GM19324 (cell line): ENCODE measurements at regions not wholly inside any gene's neighbourhood (a gene's known extent, or its start where the extent isn't known, plus 50 kb on each side); places are given as distances from the start of the nearest gene placed in this dataset.

Source experiments
- ATAC-seq: cut with Tn5 transposase; IDR thresholded peaks from one replicate; pipeline ENCODE4 v1.9.1; 2021; ENCODE audit warnings: mild to moderate bottlenecking, moderate library complexity; ENCODE audit not compliant: unreplicated experiment, low FRiP score

DNA sequence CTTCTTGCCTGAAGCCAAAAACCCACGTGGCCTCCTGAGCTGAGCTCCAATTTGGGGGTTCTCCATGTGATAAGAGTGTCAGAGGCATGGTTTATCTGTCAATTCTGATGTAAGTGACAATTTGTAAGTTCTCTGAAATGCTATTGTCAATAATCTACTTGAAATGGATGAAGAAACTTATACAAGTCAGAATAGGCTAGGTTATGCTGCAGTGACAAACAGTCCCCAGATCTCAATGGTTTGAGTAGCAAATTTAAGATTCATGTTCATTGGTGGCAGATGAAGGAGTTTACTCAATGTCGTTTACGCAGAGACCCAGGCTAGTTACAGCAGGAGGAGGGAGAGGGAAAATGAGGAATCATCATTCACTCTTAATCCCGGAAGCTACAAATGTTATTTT is 352.4 kb downstream of the KIF16B start:
- ATAC-seq = no peak

- no peak for ATAC-seq
Observed at GRCh38 chr20:16219182-16219581, 354.1 kb downstream of the KIF16B start.

DNA sequence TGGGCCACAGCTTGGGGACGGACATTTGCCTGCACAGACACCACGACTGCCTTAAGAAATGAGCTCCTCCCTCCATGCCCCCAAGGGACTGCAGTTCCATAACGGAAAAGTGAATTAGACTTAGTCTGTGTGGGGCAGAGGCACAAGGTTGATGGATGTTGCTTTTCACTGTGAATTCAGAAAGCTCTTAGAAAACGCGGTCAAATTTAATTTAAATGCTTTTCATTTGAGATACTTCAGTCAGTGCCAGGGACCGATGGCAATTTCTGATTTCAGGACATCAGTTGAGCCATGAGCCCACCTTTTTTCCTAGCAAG is 356.4 kb downstream of the KIF16B start:
- no peak for ATAC-seq

DNA sequence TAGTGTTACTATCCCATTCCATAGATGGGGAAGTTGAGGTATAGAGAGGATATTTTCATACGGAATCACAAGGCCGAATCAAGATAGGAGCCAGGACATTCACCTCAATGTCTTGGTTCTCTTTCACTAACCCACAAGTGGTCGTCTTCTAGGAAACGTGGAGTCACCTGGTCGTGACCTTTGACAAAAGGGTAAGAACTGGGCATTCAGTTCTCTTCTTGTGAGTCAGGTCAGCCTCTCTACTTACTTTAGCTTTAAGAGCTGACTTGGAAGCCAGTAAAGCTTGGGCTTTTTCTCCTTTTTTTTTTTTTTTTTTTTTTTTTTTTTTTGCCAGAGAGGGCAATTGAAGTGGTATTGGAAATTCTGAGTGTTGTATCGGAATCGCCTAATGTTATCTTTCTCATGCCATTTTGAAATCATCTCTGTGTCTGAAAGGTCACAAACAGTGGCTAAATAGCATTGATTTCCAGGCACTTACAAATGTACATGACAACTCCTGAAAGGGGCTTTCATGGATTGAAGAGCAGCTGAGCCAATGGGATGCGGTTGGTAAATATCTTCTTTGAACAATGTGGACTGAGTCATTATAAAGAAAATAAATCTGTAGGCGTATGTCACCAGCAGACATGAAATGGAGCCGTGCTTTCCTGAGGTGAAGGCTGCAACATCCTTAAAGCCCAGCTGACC is 356.9 kb downstream of the KIF16B start:
- no peak for ATAC-seq

GRCh38 chr20:16215041-16215440 is 358.2 kb downstream of the KIF16B start:
- ATAC-seq = no peak

DNA sequence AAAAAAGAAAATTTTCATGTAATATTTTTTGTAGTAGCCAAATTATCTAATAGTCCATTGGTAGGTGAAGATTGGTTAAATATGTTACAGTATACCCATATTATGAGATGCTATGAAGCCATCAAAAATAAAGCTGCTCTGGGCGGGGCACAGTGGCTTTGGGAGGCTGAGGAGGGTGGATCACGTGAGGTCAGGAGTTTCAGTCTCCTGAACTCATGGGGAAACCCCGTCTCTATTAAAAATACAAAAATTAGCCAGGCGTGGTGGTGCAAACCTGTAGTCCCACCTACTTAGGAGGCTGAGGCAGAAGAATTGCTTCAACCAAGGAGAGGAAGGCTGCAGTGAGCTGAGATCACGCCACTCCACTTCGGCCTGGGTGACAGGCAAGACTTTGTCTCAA is 360.5 kb downstream of the KIF16B start:
- no peak for ATAC-seq

DNA sequence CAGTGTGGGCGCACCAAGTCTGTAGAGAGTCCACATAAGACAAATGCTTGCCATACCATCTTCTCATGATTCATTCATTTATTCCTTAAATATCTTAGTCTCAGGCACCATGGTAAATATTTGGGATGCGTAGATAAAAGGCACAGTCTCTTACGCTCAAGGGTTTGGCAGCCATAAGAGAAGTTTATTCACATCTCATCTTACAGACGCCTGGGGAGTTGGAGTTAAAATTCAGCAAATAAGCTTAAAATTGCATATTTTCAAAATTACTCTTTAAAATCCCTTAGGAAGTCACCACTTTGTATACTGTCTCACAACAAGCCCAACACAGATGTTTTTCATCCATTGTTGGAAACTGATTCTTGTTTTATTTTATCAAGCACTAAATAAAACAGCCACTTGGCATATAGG is 363.3 kb downstream of the KIF16B start:
- no peak for ATAC-seq

- no peak for ATAC-seq
Observed at GRCh38 chr20:16209357-16209756, 363.9 kb downstream of the KIF16B start.

- ATAC-seq = no peak
Observed at GRCh38 chr20:16208443-16208842, 364.8 kb downstream of the KIF16B start.

DNA sequence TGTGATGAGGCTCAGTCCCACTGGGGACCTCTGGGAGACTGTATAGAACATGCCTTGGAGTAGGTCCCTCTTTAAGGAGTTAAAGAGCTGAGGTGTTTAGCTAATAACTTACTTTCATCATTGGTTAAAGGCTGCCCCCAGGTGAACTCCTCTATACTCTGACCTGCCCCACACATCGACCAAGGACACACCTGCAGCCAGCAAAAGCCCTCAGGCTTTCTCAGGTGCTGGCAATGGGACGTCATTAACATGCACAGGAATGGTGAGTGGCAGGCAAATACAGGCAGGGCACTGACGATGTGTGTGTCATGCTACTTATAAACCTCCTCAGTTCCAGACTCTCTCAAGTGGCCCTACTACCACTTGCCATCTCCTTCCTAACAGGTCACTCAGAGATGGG is 366.4 kb downstream of the KIF16B start:
- ATAC-seq = no peak

GRCh38 chr20:16205507-16205906 is 367.7 kb downstream of the KIF16B start:
- ATAC-seq = no peak

GRCh38 chr20:16203096-16203495 is 370.2 kb downstream of the KIF16B start:
- ATAC-seq = no peak

GRCh38 chr20:16201191-16201590 is 372.1 kb downstream of the KIF16B start:
- no peak for ATAC-seq

DNA sequence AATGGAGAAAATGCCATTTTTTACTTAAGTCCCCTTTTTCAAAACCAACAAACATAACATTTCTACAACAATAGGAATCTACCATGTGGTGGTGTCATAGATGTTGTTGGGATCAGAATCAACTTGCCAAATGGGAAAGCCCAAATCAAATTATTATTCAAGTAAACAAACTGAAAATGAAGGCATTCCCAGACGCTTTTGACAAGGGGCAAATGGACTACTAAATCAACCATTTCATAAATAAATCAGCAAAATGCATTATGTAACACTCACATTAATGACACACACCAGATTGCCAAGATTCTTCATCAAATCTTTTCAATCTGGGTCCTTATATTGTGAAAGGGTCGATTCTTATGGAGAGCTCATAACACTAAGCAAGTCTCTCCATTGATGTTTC is 375.6 kb downstream of the KIF16B start:
- no peak for ATAC-seq

- no peak for ATAC-seq
Observed at GRCh38 chr20:16195671-16196070, 377.6 kb downstream of the KIF16B start.

DNA sequence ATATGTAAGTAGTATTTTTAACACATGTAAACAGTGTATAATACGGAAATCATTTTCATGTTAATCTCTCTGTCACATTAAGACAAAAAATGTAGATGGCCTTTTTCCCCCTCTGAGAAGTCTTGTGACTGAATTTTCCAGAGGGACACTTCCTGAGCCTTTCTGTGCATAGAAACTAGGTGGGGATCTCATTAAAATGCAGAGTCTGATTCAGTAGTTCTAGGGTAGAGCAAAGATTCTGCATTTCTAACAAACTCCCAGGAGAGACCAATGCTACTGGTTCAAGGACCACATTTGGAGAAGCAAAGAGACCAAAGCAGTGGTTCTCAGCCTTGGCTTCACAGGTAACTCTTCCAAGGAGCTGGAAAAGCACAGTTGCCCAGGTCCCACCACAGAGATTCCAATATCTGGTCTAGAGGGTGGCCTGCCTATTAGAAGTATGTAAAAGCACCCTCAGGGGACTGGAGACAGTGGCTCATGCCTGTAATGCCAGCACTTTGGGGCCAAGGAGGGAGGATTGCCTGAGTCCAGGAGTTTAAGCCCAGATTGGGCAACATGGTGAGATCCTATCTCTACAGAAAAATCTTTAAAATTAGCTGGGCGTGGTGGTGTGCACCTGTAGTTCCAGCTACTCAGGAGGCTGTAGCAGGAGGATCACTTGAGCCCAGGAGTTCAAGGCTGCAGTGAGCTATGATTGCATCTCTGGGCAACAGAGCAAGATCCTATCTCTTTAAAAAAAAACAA is 378.5 kb downstream of the KIF16B start:
- ATAC-seq = no peak

DNA sequence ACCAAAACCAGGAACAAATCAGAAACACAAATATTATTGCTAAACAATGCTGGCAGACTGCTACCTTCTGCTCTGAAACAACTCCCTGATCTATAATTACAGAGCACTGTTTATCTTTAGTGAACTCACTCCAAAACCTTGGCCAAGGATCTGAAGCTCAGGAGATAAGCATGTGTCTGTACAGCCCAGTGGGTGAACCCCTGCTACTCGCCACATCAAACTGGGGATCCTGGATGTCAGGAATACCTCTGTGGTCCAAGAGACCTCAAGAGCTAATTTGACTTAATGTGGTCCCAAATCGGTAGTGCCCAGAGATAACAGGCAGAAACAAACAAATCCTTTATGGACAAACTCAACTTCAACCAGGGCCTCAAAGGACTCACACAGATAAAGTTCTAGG is 381.8 kb downstream of the KIF16B start:
- no peak for ATAC-seq

- no peak for ATAC-seq
Observed at GRCh38 chr20:16189371-16189770, 383.9 kb downstream of the KIF16B start.

GRCh38 chr20:16187956-16188616 is 385.2 kb downstream of the KIF16B start:
- no peak for ATAC-seq

DNA sequence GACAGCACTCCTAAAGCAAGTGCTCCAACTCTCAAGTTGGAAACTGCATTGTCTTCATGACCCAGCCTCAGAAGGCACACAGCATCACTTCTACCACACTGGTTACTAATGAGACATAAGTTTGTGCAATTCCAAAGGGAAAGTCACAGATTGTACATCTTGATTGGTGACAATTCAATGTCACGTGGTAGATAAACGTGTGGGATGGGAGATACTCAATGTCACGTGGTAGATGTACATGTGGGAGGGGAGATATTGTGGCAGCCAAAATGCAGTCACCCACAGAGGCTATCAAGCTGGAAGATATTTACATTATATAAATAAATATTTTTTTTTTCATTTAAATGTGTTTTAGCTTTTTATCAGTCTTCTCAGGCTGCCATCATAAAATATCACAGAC is 393.3 kb downstream of the KIF16B start:
- ATAC-seq = no peak

DNA sequence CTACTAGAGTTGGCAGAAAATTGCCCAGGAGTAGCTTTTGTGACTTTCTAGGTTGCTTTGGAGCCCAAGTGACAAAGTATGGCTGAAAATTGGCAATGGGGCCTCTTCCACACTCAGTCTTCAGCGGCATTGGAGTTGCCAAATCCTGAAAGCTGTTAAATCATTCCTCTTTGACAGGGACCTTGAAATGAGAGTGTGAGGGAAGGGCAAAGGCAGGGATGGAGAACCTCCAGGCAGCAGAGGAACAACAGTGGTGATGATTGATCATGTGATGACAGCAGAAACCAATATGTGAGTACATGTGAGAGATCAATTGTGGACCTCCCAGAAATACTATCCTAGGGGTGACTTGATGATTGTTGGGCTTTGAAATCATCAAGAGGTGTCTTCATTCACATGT is 393.9 kb downstream of the KIF16B start:
- no peak for ATAC-seq
